CD4-positive, CD25-positive, alpha-beta regulatory T cell (primary cell): ENCODE measurements at regions not wholly inside any gene's neighbourhood (a gene's known extent, or its start where the extent isn't known, plus 50 kb on each side); places are given as distances from the start of the nearest gene placed in this dataset.

Experiments
- ATAC-seq, 2 donors: fragments of 150-1000 bp; cut with Tn5 transposase; one replicate each; pipeline ENCODE4 v1.10.0; 2021; ENCODE audit warnings: low read depth in 2 of 2, moderate number of reproducible peaks in 2 of 2, moderate library complexity in 1 of 2
- DNase-seq, 3 donors: peaks; one replicate each; pipeline versions ENCODE4 v3.0.0 to v3.0.0-alpha.2; 2012 to 2022; ENCODE audit warnings: mixed read lengths in 1 of 3
- H3K27ac ChIP-seq: one replicate; pipeline ENCODE4 v1.7.0; 2013; ENCODE audit warnings: mild to moderate bottlenecking, low read length; ENCODE audit not compliant: insufficient read depth, poor library complexity, severe bottlenecking
- H3K27me3 ChIP-seq: one replicate; pipeline ENCODE4 v1.7.0; 2013; ENCODE audit warnings: low read length; ENCODE audit not compliant: control insufficient read depth, insufficient read depth
- H3K36me3 ChIP-seq: one replicate; pipeline ENCODE4 v1.7.0; 2013; ENCODE audit warnings: mild to moderate bottlenecking, low read length, moderate library complexity; ENCODE audit not compliant: control insufficient read depth, insufficient read depth
- H3K4me1 ChIP-seq: 2 replicates; pipeline ENCODE4 v1.7.0; 2013; ENCODE audit warnings: mild to moderate bottlenecking, low read length; ENCODE audit not compliant: insufficient read depth, control insufficient read depth, poor library complexity, severe bottlenecking
- H3K4me3 ChIP-seq: one replicate; pipeline ENCODE4 v1.7.0; 2013; ENCODE audit warnings: low read depth, mild to moderate bottlenecking, low read length, moderate library complexity
- H3K9me3 ChIP-seq, 2 experiments: 1 replicate in 1 of 2; 2 replicates in 1 of 2; pipeline ENCODE4 v1.7.0; 2013; ENCODE audit warnings: low read length in 2 of 2, mild to moderate bottlenecking in 1 of 2, moderate library complexity in 1 of 2; ENCODE audit not compliant: control insufficient read depth in 2 of 2
- H3K27ac Mint-ChIP-seq, 3 donors: one replicate each; pipeline ENCODE4 v1.8.0; 2020 to 2022; ENCODE audit warnings: mild to moderate bottlenecking in 3 of 3, mixed read lengths in 3 of 3, moderate library complexity in 2 of 3
- H3K27me3 Mint-ChIP-seq: one replicate; pipeline ENCODE4 v1.8.0; 2022; ENCODE audit warnings: mild to moderate bottlenecking, mixed read lengths
- H3K36me3 Mint-ChIP-seq: one replicate; pipeline ENCODE4 v1.8.0; 2020; ENCODE audit warnings: mixed read lengths
- H3K4me1 Mint-ChIP-seq, 4 donors: one replicate each; pipeline ENCODE4 v1.8.0; 2020 to 2022; ENCODE audit warnings: mixed read lengths in 4 of 4, mild to moderate bottlenecking in 1 of 4
- H3K4me3 Mint-ChIP-seq, 4 donors: one replicate each; pipeline ENCODE4 v1.8.0; 2020 to 2022; ENCODE audit warnings: mild to moderate bottlenecking in 4 of 4, mixed read lengths in 4 of 4, moderate library complexity in 3 of 4
- H3K9me3 Mint-ChIP-seq, 7 donors: one replicate each; pipeline ENCODE4 v1.8.0; 2020 to 2022; ENCODE audit warnings: mixed read lengths in 7 of 7, mild to moderate bottlenecking in 3 of 7, moderate library complexity in 2 of 7

DNA sequence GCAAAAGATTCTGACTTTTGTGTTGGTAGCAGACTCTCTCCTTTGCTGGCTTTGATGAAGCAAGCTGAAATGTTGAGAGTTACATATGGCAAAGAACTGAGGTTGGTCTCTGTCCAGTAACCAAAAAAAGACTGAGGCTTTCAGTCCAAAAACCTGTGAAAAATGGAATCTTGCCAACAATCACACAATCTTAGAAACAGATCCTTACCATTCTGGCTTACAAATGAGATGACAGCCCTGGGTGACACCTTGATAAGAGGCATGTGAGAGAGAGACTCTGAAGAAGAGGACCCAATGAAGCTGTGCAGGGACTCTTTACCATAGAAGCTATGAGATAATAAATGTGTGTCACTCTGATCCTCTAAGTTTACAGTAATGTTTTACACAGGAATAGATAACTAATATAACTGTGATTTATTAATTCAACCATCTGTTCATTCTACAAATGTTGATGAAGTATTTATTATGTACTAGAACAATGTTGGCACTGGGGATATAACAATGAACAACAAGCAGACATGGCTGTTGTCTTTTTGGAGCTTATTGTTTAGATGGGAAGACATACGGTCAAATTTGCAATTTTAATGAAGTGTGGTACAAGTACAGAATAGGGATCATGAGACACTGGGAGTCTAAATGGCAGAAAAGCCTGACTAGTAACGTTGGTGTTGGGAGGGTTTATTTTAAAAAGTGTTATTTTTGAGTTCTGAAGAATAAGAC is 251.0 kb downstream of the OLFM3 start:
- Histone ChIP-seq H3K27ac (no peak overlapping the region), H3K27me3 (no peaks in the 10 kb centered on the region), H3K9me3 (no peaks in the 10 kb centered on the region), H3K4me1 (no peaks in the 10 kb centered on the region), H3K4me3 (no peak overlapping the region), H3K36me3 (no peaks in the 10 kb centered on the region)
- no peak for DNase-seq
- Mint-ChIP-seq H3K27me3 (no peaks in the 10 kb centered on the region), H3K4me3 (no peak overlapping the region), H3K9me3 (peaks cover 0 to 5% (median 0%) of the 10 kb centered on the region in 7 donors), H3K36me3 (no peaks in the 10 kb centered on the region), H3K4me1 (no peaks in the 10 kb centered on the region), H3K27ac (no peak overlapping the region)
- ATAC-seq = no peak

DNA sequence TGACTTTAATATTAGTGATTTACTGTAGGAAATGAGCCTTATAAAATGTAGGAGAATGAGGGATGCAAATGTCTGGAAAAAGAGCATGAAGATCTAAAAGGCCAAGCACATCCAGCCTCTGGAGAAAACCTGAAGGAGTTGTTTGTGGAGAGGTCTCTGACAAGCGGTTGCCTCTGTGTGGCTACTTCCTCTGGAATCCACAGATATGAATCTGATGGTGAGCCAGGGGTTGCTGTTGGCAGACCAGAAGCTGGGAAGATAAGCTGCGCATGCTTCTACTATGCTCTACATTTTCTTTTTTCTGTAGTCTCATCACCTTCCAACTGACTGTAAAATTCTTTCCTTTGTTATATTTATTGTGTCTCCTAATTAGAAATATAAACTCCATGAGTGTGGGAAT is 248.6 kb downstream of the OLFM3 start:
- H3K9me3 Mint-ChIP-seq = peaks cover 0 to 5% (median 2%) of the 10 kb centered on the region in 7 donors
- DNase-seq (no peak), ATAC-seq (no peak)
- Histone ChIP-seq H3K27me3 (no peaks in the 10 kb centered on the region), H3K27ac (no peak overlapping the region), H3K4me3 (no peak overlapping the region), H3K4me1 (no peaks in the 10 kb centered on the region), H3K36me3 (no peaks in the 10 kb centered on the region), H3K9me3 (no peaks in the 10 kb centered on the region)
- H3K27me3 Mint-ChIP-seq = no peaks in the 10 kb centered on the region
- H3K4me1 Mint-ChIP-seq = no peaks in the 10 kb centered on the region
- no peak overlapping the region for H3K4me3 Mint-ChIP-seq
- no peak overlapping the region for H3K27ac Mint-ChIP-seq
- H3K36me3 Mint-ChIP-seq = no peaks in the 10 kb centered on the region
